ENCODE measurements at regions not wholly inside any gene's neighbourhood (a gene's known extent, or its start where the extent isn't known, plus 50 kb on each side); places are given as distances from the start of the nearest gene placed in this dataset.

GRCh38 chr2:13694673-13695072 is 937.8 kb upstream of the LRATD1 start:
- ChIA-PET POLR2A (no interaction called here), CTCF (ENCODE audit: low intra/inter-chr PET ratio) (no interaction called here)
- intact Hi-C loops (cut with micrococcal nuclease) (no loop called here), in situ Hi-C loops (cut with MboI) (no loop called here)
- FAIRE-seq: no peak
- H4K20me1 ChIP-seq (replicated peaks; ENCODE audit: control insufficient read depth, insufficient read depth, low read length): no peaks in the 10 kb centered on the region
- H3K27ac ChIP-seq (ENCODE audit: extremely low read depth, low read depth, low read length): no peak overlapping the region
- TF ChIP-seq BDP1 (IDR thresholded peaks at IDR 0.05; ENCODE audit: insufficient read depth, insufficient read length): no peak
- TF ChIP-seq ARNT (IDR thresholded peaks at IDR 0.05): no peak
- no peak for TF ChIP-seq SAFB2 (IDR thresholded peaks at IDR 0.05; ENCODE audit: borderline replicate concordance, low read depth, low read length, severe bottlenecking)
- TF ChIP-seq POLR2B (IDR thresholded peaks at IDR 0.05; ENCODE audit: low read depth, partially characterized antibody): no peak
- no peak for TF ChIP-seq ZNF449 (CRISPR knock-in tag; IDR thresholded peaks at IDR 0.05)
- TF ChIP-seq GATAD2B (IDR thresholded peaks at IDR 0.05; ENCODE audit: borderline replicate concordance): no peak
- no peak for TF ChIP-seq HMGN3 (IDR thresholded peaks at IDR 0.05; ENCODE audit: borderline replicate concordance, extremely low read depth, insufficient read length, low read depth, low read length)
- no peak for TF ChIP-seq EGR1 (conservative IDR thresholded peaks at IDR 0.05)
- TF ChIP-seq, protein P1, sequence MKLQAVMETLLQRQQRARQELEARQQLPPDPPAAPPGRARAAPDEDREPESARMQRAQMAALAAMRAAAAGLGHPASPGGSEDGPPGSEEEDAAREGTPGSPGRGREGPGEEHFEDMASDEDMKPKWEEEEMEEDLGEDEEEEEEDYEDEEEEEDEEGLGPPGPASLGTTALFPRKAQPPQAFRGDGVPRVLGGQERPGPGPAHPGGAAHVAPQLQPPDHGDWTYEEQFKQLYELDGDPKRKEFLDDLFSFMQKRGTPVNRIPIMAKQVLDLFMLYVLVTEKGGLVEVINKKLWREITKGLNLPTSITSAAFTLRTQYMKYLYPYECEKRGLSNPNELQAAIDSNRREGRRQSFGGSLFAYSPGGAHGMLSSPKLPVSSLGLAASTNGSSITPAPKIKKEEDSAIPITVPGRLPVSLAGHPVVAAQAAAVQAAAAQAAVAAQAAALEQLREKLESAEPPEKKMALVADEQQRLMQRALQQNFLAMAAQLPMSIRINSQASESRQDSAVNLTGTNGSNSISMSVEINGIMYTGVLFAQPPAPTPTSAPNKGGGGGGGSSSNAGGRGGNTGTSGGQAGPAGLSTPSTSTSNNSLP (IDR thresholded peaks at IDR 0.05; ENCODE audit: borderline replicate concordance, low read depth, low read length): no peak
- TF ChIP-seq GATAD2A (IDR thresholded peaks at IDR 0.05): no peak
- no peak for TF ChIP-seq MECOM (CRISPR knock-in tag; IDR thresholded peaks at IDR 0.05)
- no peak for TF ChIP-seq ZNF408 (CRISPR knock-in tag; IDR thresholded peaks at IDR 0.05; ENCODE audit: low read depth)
- no peak for TF ChIP-seq ZNF184 (CRISPR knock-in tag; IDR thresholded peaks at IDR 0.05)
- no peak for TF ChIP-seq PCBP1 (IDR thresholded peaks at IDR 0.05; ENCODE audit: low read depth, low read length, poor library complexity, severe bottlenecking)
- no peak for TF ChIP-seq DIDO1 (tag; IDR thresholded peaks at IDR 0.05; ENCODE audit: low read depth)
- TF ChIP-seq, protein P2, sequence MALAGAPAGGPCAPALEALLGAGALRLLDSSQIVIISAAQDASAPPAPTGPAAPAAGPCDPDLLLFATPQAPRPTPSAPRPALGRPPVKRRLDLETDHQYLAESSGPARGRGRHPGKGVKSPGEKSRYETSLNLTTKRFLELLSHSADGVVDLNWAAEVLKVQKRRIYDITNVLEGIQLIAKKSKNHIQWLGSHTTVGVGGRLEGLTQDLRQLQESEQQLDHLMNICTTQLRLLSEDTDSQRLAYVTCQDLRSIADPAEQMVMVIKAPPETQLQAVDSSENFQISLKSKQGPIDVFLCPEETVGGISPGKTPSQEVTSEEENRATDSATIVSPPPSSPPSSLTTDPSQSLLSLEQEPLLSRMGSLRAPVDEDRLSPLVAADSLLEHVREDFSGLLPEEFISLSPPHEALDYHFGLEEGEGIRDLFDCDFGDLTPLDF (CRISPR knock-in tag; IDR thresholded peaks at IDR 0.05): no peak
- no peak for TF ChIP-seq RNF219 (CRISPR knock-in tag; IDR thresholded peaks at IDR 0.05)
- no peaks in the 10 kb centered on the region for H3K79me2 ChIP-seq (ENCODE audit: control insufficient read depth, insufficient read depth, low read length)
- DNase-seq (ENCODE audit: extremely low read depth in 1 of 4, low spot score in 3 of 4): no peak
- H3K36me3 ChIP-seq (ENCODE audit: control insufficient read depth, insufficient read depth, low read length): no peaks in the 10 kb centered on the region
- H3K27me3 ChIP-seq (ENCODE audit: control insufficient read depth in 2 of 2, insufficient read depth in 2 of 2, low read length in 2 of 2): no peaks in the 10 kb centered on the region
- no peak overlapping the region for H3K9ac ChIP-seq (ENCODE audit: insufficient read depth in 1 of 2, low read depth in 2 of 2, low read length in 2 of 2)
- H2AFZ ChIP-seq (ENCODE audit: low read depth, low read length): no peak overlapping the region
- H3K4me1 ChIP-seq (replicated peaks in 1 of 2; ENCODE audit: control insufficient read depth in 2 of 2, insufficient read depth in 2 of 2, low read length in 2 of 2): no peaks in the 10 kb centered on the region
- no peak overlapping the region for H3K4me3 ChIP-seq
- H3K9me3 ChIP-seq (replicated peaks; ENCODE audit: control insufficient read depth, insufficient read depth, low read depth, low read length): no peaks in the 10 kb centered on the region
- no peaks in the 10 kb centered on the region for H3K9me1 ChIP-seq (ENCODE audit: control insufficient read depth, insufficient read depth, low read length)
- no peak for ATAC-seq
- H3K4me2 ChIP-seq (ENCODE audit: insufficient read depth, low read length): no peak overlapping the region
- no TSS peak for BruUV-seq (replicated peaks)
